Colonic mucosa (tissue), 4 donors: ENCODE measurements at regions not wholly inside any gene's neighbourhood (a gene's known extent, or its start where the extent isn't known, plus 50 kb on each side); places are given as distances from the start of the nearest gene placed in this dataset.

Experiments
- DNase-seq: peaks from one replicate; pipeline ENCODE4 v3.0.0-alpha.2; 2020
- H3K27ac ChIP-seq: fragments of 200-600 bp; one replicate; pipeline ENCODE4 v1.8.0; 2021
- H3K27me3 ChIP-seq: fragments of 200-600 bp; one replicate; pipeline ENCODE4 v1.8.0; 2021
- H3K36me3 ChIP-seq: fragments of 200-600 bp; one replicate; pipeline ENCODE4 v1.8.0; 2021
- H3K4me1 ChIP-seq: fragments of 200-600 bp; one replicate; pipeline ENCODE4 v1.8.0; 2021; ENCODE audit warnings: mild to moderate bottlenecking
- H3K4me3 ChIP-seq: fragments of 200-600 bp; one replicate; pipeline ENCODE4 v1.8.0; 2021
- H3K9ac ChIP-seq, 2 donors: one replicate each; pipeline ENCODE4 v1.7.0; 2013; ENCODE audit warnings: control low read depth in 2 of 2, low read depth in 2 of 2, low read length in 2 of 2
- H3K9me3 ChIP-seq: fragments of 200-600 bp; one replicate; pipeline ENCODE4 v1.8.0; 2021
- intact Hi-C: fragments of 100-400 bp; cut with DNase I; formaldehyde crosslinking; loops from one replicate; pipeline ENCODE4 v1.14.1; 2022
- TF ChIP-seq, protein P1 (sequence below): fragments of 200-600 bp; IDR thresholded peaks from one replicate; pipeline ENCODE4 v1.8.0; 2022; ENCODE audit warnings: antibody characterized with exemption, mild to moderate bottlenecking
- donor health status: healthy.
- donor health status: DM: no; HTN: no; CAD: no.
- donor health status: DM: no; HTN: no; CAD: no.

GRCh38 chr21:30044447-30045064 is 104.8 kb upstream of the GRIK1 start:
- no peaks in the 10 kb centered on the region for H3K9me3 ChIP-seq
- no peaks in the 10 kb centered on the region for H3K4me1 ChIP-seq
- H3K9ac ChIP-seq: no peak overlapping the region
- H3K4me3 ChIP-seq: no peak overlapping the region
- TF ChIP-seq, protein P1, sequence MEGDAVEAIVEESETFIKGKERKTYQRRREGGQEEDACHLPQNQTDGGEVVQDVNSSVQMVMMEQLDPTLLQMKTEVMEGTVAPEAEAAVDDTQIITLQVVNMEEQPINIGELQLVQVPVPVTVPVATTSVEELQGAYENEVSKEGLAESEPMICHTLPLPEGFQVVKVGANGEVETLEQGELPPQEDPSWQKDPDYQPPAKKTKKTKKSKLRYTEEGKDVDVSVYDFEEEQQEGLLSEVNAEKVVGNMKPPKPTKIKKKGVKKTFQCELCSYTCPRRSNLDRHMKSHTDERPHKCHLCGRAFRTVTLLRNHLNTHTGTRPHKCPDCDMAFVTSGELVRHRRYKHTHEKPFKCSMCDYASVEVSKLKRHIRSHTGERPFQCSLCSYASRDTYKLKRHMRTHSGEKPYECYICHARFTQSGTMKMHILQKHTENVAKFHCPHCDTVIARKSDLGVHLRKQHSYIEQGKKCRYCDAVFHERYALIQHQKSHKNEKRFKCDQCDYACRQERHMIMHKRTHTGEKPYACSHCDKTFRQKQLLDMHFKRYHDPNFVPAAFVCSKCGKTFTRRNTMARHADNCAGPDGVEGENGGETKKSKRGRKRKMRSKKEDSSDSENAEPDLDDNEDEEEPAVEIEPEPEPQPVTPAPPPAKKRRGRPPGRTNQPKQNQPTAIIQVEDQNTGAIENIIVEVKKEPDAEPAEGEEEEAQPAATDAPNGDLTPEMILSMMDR: peak; percentile 82
- no peaks in the 10 kb centered on the region for H3K36me3 ChIP-seq
- intact Hi-C loops: loop anchor here (5.0 kb wide), 1 partner anchor 148 kb away; no protein-coding TSS in a partner anchor
- no peak overlapping the region for H3K27ac ChIP-seq
- DNase-seq: peak; percentile 18
- H3K27me3 ChIP-seq: no peaks in the 10 kb centered on the region

DNA sequence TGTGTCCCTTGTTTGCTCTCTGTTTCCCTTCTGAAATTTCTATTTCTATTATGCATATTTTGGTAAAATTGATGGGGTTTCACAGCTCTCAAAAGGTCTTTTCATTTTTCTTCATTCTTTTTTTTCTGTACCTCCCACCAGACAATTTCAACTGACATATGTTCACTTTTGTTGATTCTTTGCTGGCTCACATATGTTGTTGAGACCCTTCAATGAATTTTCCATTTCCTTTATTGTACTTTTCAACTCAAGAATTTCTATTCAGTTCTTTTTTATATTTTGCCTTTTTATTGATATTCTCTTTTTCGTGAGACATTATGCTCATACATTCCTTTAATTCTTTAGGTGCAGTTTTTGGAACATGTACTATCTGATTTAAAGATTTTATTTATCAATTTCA is 102.6 kb upstream of the GRIK1 start:
- Histone ChIP-seq H3K4me1 (no peaks in the 10 kb centered on the region), H3K4me3 (no peak overlapping the region), H3K36me3 (no peaks in the 10 kb centered on the region), H3K9ac (no peak overlapping the region), H3K9me3 (no peaks in the 10 kb centered on the region), H3K27ac (no peak overlapping the region), H3K27me3 (no peaks in the 10 kb centered on the region)
- intact Hi-C loops: no loop called here
- TF ChIP-seq, protein P1: no peak
- DNase-seq: no peak

GRCh38 chr21:30033441-30033840 is 93.6 kb upstream of the GRIK1 start:
- Histone ChIP-seq H3K27me3 (no peaks in the 10 kb centered on the region), H3K4me3 (no peak overlapping the region), H3K36me3 (no peaks in the 10 kb centered on the region), H3K9ac (no peak overlapping the region), H3K4me1 (no peaks in the 10 kb centered on the region), H3K9me3 (no peaks in the 10 kb centered on the region), H3K27ac (no peak overlapping the region)
- no peak for DNase-seq
- TF ChIP-seq, protein P1: no peak
- intact Hi-C loops: no loop called here

- no peaks in the 10 kb centered on the region for H3K4me1 ChIP-seq
- no peak overlapping the region for H3K9ac ChIP-seq
- no peak overlapping the region for H3K4me3 ChIP-seq
- intact Hi-C loops: no loop called here
- DNase-seq: no peak
- no peaks in the 10 kb centered on the region for H3K9me3 ChIP-seq
- TF ChIP-seq, protein P1: no peak
- no peaks in the 10 kb centered on the region for H3K27me3 ChIP-seq
- no peaks in the 10 kb centered on the region for H3K36me3 ChIP-seq
- no peak overlapping the region for H3K27ac ChIP-seq
Observed at GRCh38 chr21:30030416-30030815, 90.6 kb upstream of the GRIK1 start.

- H3K27me3 ChIP-seq: no peaks in the 10 kb centered on the region
- H3K27ac ChIP-seq: no peak overlapping the region
- H3K36me3 ChIP-seq: no peaks in the 10 kb centered on the region
- no peak overlapping the region for H3K9ac ChIP-seq
- no peaks in the 10 kb centered on the region for H3K4me1 ChIP-seq
- intact Hi-C loops: no loop called here
- no peak overlapping the region for H3K4me3 ChIP-seq
- H3K9me3 ChIP-seq: no peaks in the 10 kb centered on the region
- TF ChIP-seq, protein P1: no peak
- DNase-seq: no peak
Observed at GRCh38 chr21:30028537-30028936, 88.7 kb upstream of the GRIK1 start.
